ENCODE measurements at regions not wholly inside any gene's neighbourhood (a gene's known extent, or its start where the extent isn't known, plus 50 kb on each side); places are given as distances from the start of the nearest gene placed in this dataset.

GRCh38 chr6:14722001-14722562, 523.8 kb upstream of the JARID2 start:
- H3K4me1 ChIP-seq, result peaks cover 5 to 18% (median 9%) of the 10 kb centered on the region in 4 donors
- intact Hi-C loops (cut with DNase I; ENCODE audit: low total_unique reads), result no loop called here
- WGBS, 2 donors (ENCODE audit: low coverage in 1 of 2), result 44 to 62% methylated on average over 2 of the region's 2 CpGs
- H3K36me3 ChIP-seq, result no peaks in the 10 kb centered on the region
- H3K9me3 ChIP-seq, result no peaks in the 10 kb centered on the region
- in situ Hi-C loops (cut with MboI; ENCODE audit: low pct_ligation_motif_present in 1 of 4, low pct_unique_long_range_greater_than_20kb in 1 of 4, low sequenced_read_pairs in 3 of 4), result no loop called here
- H3K4me3 ChIP-seq, result no peak overlapping the region
- no peak overlapping the region for H3K27ac ChIP-seq
- no peak for TF ChIP-seq POLR2A (IDR thresholded peaks at IDR 0.05)
- no peak for TF ChIP-seq CTCF (IDR thresholded peaks at IDR 0.05)
- TF ChIP-seq POLR2AphosphoS5 (IDR thresholded peaks at IDR 0.05), result no peak
- TF ChIP-seq EP300 (IDR thresholded peaks at IDR 0.05; ENCODE audit: low read depth), result no peak
- no peaks in the 10 kb centered on the region for H3K27me3 ChIP-seq
- DNase-seq, result no peak

GRCh38 chr6:14722704-14723103, 523.2 kb upstream of the JARID2 start:
- in situ Hi-C loops (cut with MboI; ENCODE audit: low pct_ligation_motif_present in 1 of 4, low pct_unique_long_range_greater_than_20kb in 1 of 4, low sequenced_read_pairs in 3 of 4), result no loop called here
- TF ChIP-seq EP300 (IDR thresholded peaks at IDR 0.05; ENCODE audit: low read depth), result no peak

GRCh38 chr6:14723535-14724086, 522.3 kb upstream of the JARID2 start:
- intact Hi-C loops (cut with DNase I; ENCODE audit: low total_unique reads) (no loop called here), in situ Hi-C loops (cut with MboI; ENCODE audit: low pct_ligation_motif_present in 1 of 4, low pct_unique_long_range_greater_than_20kb in 1 of 4, low sequenced_read_pairs in 3 of 4) (no loop called here)
- Histone ChIP-seq H3K4me3 (no peak overlapping the region), H3K9me3 (no peaks in the 10 kb centered on the region), H3K4me1 (peaks cover 5 to 16% (median 9%) of the 10 kb centered on the region in 4 donors), H3K36me3 (no peaks in the 10 kb centered on the region), H3K27ac (no peak overlapping the region), H3K27me3 (no peaks in the 10 kb centered on the region)
- DNase-seq, result no peak
- no peak for TF ChIP-seq POLR2AphosphoS5 (IDR thresholded peaks at IDR 0.05)
- no peak for TF ChIP-seq EP300 (IDR thresholded peaks at IDR 0.05; ENCODE audit: low read depth)
- TF ChIP-seq CTCF (IDR thresholded peaks at IDR 0.05), result no peak
- TF ChIP-seq POLR2A (IDR thresholded peaks at IDR 0.05), result no peak
- 90 to 98% methylated on average over 2 of the region's 2 CpGs for WGBS, 2 donors (ENCODE audit: low coverage in 1 of 2)

More at GRCh38 chr6:14722704-14723103, 523.2 kb upstream of the JARID2 start:
- WGBS, 2 donors (ENCODE audit: low coverage in 1 of 2), result 82 to 83% methylated on average over 4 to 9 of the region's 9 CpGs
- H3K4me3 ChIP-seq, result no peak overlapping the region
- H3K9me3 ChIP-seq, result no peaks in the 10 kb centered on the region
- no peaks in the 10 kb centered on the region for H3K36me3 ChIP-seq
- no peak overlapping the region for H3K27ac ChIP-seq
- intact Hi-C loops (cut with DNase I; ENCODE audit: low total_unique reads), result no loop called here
- peaks cover 5 to 16% (median 9%) of the 10 kb centered on the region in 4 donors for H3K4me1 ChIP-seq
- no peaks in the 10 kb centered on the region for H3K27me3 ChIP-seq
- DNase-seq, result no peak

GRCh38 chr6:14724549-14724948, 521.3 kb upstream of the JARID2 start:
- no peak overlapping the region for H3K27ac ChIP-seq
- DNase-seq, result no peak
- intact Hi-C loops (cut with DNase I; ENCODE audit: low total_unique reads) (no loop called here), in situ Hi-C loops (cut with MboI; ENCODE audit: low pct_ligation_motif_present in 1 of 4, low pct_unique_long_range_greater_than_20kb in 1 of 4, low sequenced_read_pairs in 3 of 4) (no loop called here)
- H3K4me1 ChIP-seq, result peaks cover 5 to 19% (median 7%) of the 10 kb centered on the region in 4 donors
- H3K36me3 ChIP-seq, result no peaks in the 10 kb centered on the region
- 86 to 87% methylated on average over 1 of the region's 1 CpG for WGBS, 2 donors (ENCODE audit: low coverage in 1 of 2)
- no peaks in the 10 kb centered on the region for H3K9me3 ChIP-seq
- TF ChIP-seq POLR2AphosphoS5 (IDR thresholded peaks at IDR 0.05), result no peak
- TF ChIP-seq CTCF (IDR thresholded peaks at IDR 0.05), result no peak
- TF ChIP-seq EP300 (IDR thresholded peaks at IDR 0.05; ENCODE audit: low read depth), result no peak
- no peak for TF ChIP-seq POLR2A (IDR thresholded peaks at IDR 0.05)
- no peaks in the 10 kb centered on the region for H3K27me3 ChIP-seq
- no peak overlapping the region for H3K4me3 ChIP-seq
